GM19468 (cell line): ENCODE measurements at regions not wholly inside any gene's neighbourhood (a gene's known extent, or its start where the extent isn't known, plus 50 kb on each side); places are given as distances from the start of the nearest gene placed in this dataset.
"Not testable (repeated sequence)": the region's sequence is repeated elsewhere in the genome, so short reads cannot be mapped to it uniquely, and the experiment has no call there.

Experiments
- ATAC-seq: cut with Tn5 transposase; IDR thresholded peaks from one replicate; pipeline ENCODE4 v1.9.1; 2021; ENCODE audit warnings: mild to moderate bottlenecking, moderate library complexity, moderate number of reproducible peaks; ENCODE audit not compliant: unreplicated experiment; ENCODE audit errors: extremely low read depth

DNA sequence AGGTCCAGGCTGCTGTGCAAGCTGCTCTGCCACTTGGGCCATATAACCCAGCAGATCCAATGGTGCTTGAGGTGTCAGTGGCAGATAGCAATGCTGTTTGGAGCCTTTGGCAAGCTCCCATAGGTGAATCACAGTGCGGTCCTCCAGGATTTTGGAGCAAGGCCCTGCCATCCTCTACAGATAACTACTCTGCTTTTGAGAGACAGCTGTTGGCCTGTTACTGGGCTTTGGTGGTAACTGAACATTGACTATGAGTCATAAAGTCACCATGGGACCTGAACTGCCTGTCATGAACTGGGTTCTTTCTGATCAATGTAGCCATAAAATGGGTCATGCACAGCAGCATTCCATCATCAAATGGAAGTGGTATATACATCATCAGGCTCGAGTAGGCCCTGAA, 92.0 kb upstream of the IGLL5 start:
- not testable (repeated sequence) for ATAC-seq

GRCh38 chr22:22796724-22797123, 90.9 kb upstream of the IGLL5 start:
- ATAC-seq = no peak

GRCh38 chr22:22798232-22798616, 89.4 kb upstream of the IGLL5 start:
- no peak for ATAC-seq

- ATAC-seq = no peak
Observed at GRCh38 chr22:22798716-22799115, 88.9 kb upstream of the IGLL5 start.

DNA sequence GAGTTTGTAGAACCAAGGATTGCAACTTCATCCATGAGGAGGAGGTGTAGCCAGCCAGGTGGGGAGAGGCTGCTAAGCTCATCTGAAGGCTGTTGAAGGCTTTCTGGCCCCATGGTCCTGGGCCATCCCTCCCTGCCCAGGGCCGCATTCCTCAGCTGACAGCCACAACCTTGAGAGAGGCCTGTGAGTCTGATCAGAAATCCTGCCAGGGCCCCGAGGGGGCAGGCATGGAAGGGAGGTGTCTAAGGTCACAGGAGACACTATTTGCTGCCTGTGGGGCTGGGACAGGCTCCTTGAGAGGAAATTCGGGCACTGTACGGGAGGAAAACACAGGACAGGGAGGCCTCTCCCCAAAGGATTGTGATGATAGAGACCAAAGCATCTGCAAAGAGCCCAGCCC, 88.1 kb upstream of the IGLL5 start:
- ATAC-seq = no peak

GRCh38 chr22:22800716-22801115, 86.9 kb upstream of the IGLL5 start:
- ATAC-seq = no peak

DNA sequence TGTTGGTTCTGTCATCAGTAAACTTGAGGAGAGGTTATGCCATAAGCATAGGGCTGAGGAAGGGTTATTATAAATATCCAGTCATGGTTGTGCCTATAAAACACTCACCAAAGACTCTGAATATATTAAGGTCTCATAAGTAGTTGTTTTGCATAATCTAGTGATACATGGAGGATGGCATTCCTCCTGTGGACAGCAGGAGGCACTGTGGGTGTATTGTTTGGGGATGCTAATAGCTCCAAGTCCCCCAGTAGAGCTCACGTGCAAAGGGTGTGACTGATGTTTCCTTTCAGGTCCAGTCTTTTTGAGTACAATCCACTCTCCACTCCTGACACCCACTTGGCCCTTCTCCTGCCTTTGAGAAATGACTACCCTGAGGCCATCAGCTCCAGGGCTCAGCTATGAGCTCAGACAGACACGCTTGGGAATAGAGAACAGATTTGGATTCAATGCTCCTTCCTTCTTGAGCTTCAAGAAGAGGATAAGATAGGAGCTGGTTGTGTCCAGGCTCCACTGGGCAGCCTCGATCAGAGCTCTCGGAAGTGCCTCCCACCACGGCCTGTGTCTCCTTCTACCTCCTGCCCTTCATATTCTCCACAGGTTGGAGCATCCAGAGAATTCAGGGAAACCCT, 85.2 kb upstream of the IGLL5 start:
- no peak for ATAC-seq

DNA sequence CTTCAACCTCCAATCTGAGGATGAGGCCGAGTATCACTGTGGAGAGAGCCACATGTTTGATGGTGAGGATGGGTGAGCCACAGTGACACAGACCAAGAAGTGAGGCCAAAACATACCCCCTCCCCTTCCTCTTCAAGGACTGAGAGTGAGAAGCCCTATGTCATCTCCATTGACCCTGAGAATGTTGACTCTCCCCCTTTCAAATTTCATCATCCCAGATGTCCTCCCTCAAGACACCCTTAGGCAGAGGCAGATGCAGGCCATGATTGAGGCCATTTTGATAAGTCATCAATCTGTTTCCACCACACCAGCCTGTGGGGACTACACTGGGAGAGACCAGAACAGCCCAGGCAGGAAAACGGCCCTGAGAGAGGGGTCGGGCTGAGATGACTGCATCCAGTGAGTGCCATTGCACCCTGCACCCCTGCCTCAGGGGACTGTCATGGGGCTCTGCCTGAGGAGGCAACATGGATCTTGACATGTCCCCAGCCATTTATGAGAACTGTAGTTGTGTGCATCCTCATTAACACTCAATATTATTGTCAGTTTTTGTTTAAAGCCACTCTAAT, 84.2 kb upstream of the IGLL5 start:
- no peak for ATAC-seq

GRCh38 chr22:22810018-22810427, 77.6 kb upstream of the IGLL5 start:
- ATAC-seq = no peak

DNA sequence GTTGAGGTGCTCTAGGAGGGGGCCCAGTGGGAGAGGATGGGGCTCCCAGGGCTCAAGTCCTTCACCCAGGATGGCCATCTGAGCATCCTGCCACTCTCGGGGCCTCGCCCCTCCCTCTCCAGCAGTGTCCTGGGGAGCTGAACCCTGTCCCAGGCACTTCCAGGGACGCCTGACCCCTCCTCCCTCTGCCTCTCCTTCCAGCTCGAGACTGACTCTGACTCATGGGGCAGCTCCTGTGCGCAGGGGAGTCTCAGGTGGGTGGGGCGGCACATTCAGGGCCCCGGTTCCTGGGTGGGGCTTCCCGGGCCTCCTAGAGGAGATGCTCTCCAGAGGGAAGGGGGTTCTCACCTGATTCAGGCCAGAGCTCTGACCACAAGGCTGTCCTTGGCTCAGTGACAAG, 77.1 kb upstream of the IGLL5 start:
- no peak for ATAC-seq

- no peak for ATAC-seq
Observed at GRCh38 chr22:22811016-22812009, 76.3 kb upstream of the IGLL5 start.

GRCh38 chr22:22812031-22812905, 75.3 kb upstream of the IGLL5 start:
- no peak for ATAC-seq

GRCh38 chr22:22813126-22814075, 74.2 kb upstream of the IGLL5 start:
- no peak for ATAC-seq

- ATAC-seq = no peak
Observed at GRCh38 chr22:22814666-22815396, 72.8 kb upstream of the IGLL5 start.

DNA sequence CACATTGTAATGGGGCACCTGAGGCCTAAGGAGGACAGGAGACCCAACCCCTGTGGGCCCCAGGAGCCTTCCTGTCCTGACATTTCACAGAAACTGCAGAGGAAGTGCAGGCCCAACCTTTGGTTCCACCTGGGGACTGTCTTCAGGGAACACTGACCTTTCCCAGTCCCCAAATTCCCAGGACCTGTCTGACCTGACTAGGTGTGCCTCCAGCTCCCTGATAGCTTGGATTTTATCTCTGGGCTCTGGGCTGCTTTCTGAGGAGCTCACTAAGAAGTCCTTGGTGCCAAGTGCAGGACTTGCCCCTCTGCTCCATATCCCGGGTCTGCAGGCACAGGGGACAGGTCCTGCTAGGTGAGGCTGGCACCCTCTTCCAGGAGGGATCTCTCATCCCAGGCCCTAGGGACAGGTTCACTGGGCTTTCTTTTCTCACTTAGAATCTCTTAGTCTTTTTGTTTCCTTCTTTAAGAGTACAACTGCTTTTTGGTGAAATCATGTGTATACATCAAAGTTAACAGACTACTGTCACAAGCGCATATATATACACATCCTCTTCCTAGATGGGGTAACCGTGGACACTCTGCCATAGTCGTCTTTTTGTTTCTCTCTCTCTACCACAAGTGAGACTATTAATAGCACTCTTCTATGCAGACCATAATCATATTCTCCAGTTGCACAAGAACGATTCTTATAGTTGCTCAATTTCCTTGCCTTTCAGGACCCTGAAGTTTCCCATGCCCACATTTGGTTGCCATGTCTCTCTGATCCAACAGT, 72.0 kb upstream of the IGLL5 start:
- ATAC-seq = no peak

- ATAC-seq = no peak
Observed at GRCh38 chr22:22816171-22816514, 71.5 kb upstream of the IGLL5 start.

DNA sequence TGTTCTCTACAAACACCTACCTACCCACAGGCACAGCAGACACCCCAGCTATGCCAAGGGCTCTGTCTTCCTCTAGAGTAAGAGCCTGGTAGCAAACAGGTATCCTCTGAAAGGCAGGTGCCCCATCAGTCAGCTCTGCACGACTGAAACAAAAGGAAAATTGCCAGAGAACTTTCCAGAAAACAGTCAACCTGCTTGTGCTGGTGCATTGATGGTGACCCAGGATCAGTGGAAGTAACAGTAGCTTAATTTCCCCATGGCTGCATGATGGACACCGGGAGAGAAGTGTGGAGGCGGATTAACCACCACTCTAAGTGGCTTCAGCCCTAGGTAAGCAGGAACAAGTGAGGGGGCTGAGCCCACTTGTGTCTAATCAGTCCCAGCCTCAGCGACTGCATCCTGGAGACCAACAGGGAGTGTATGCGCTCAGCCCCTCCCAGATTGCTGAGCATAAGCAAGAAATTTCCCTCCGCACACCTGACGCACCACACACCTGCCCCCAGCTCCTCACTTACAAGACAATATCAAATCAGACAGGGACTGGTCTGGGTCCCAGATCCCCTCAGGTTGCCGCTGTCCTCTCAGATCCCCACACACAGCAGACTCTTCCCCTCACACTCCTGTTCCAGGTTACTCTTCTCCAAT, 70.7 kb upstream of the IGLL5 start:
- no peak for ATAC-seq
